GM19238 (cell line): ENCODE measurements at regions not wholly inside any gene's neighbourhood (a gene's known extent, or its start where the extent isn't known, plus 50 kb on each side); places are given as distances from the start of the nearest gene placed in this dataset.
"Not testable (repeated sequence)": the region's sequence is repeated elsewhere in the genome, so short reads cannot be mapped to it uniquely, and the experiment has no call there.

Experiments
- DNase-seq: peaks from one replicate; pipeline ENCODE4 v3.0.0; 2011; ENCODE audit warnings: low spot score; ENCODE audit not compliant: insufficient read length

- no peak for DNase-seq
Measured at GRCh38 chr11:129698212-129698611, 117.4 kb upstream of the TMEM45B start.

DNA sequence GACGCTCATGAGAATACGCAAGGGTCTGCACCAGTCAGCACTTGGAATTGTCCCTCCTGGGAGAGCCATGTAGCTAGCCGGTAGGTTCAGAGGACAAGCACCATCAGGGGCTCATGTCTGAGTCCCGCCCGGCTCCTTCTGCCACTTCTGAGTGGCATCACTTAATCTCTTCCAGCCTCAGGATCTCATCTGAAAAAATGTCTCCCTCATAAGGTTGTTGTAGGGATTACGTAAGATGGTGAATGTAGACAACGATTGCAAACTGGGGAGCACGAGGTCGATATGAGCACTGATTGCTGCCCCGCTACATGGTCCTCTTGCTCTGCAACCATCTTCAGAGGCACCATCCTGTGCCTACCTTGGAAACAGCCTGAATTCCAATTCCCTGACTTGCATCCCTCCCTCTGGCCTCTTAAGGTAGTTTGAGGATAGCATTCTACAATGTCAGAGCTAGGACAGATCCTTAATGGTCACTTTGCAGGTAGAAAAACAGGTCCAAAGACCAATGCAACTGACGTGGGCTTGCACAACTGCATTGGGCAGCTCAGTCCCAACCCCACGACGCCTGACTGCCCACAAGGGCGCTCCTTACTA, 115.8 kb upstream of the TMEM45B start:
- DNase-seq = no peak

DNA sequence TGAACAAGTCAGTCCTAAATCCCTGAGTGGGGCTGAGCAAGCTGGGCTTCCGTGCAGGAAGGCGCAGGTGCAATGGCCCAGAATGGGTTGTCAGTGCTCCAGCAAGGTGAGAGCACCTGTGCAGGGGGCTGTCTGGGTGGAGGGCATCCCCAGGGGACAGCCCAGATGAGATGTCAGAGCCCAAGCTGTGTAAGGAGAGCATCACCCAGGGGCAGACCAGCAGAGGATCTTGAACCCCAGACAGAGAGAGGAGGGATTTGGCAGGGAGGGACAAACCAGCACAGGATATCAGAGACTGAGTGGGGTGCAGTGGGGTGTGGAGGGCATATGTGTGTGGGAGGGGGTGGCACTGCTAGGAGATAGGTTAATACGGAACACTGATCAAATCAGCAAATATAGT, 114.9 kb upstream of the TMEM45B start:
- DNase-seq = no peak

DNA sequence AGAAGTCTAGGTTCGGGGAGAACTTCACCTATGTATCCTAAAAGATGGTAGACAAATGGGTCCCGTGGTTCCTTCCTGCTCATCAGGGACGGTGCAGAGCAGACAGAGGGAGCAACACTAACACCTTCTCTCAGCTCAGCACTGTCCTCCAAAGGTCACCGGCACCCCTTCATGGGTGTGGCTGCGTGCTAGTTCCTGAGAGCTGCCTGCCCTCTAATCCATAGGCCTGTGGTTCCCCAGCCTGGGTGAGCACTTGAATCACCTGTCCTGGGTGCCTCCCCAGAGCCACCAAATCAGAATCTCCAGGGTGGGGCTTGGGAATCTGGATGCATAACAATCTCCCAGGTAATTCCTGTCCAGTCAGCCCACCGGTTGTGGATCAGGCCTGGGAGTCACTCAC, 113.9 kb upstream of the TMEM45B start:
- DNase-seq = no peak

DNA sequence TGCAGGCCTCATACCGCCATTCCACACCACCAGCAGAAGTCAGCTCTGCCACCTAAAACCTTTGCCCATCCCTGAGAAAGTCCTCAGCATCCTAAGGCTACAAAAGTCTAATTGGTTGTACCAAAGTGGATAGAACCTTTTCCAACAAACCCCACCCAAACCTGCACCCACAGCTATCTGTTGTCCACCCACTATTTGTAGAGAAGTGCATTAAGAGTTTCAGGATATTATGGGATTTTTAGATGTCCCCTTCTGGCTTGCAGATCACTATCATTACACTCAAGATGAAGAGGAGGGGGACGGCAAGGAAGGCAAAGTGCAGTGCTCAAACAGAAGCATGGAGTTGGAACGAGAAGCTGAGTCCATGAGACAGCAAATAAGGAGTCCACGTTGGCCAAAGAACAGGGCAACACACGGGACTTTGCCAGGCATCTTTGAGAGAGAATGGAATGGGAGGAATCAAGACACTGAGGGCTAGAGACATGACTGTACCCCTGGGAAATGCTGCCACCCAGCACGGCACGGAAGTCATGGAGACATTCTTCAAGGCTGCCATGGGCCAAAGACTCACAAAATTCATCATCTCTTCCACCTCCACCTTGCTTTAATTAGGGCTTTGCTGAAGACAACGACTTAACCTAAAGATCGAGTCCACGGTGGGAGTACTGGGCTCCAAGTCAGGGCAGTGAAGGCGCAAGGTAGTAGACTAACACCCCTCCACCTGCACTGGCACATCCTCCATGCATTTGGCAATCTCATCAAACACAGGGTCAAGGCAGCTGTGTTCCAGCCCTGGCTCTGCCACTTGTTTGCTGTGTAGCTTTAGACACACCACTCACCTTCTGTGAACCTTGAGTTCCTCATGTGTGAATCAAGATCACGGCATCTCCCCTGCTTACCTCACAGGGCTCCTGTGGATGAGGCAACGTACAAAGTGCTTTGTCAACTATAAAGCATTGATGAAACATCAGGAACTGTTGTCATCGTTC, 112.9 kb upstream of the TMEM45B start:
- no peak for DNase-seq

GRCh38 chr11:129703846-129704245, 111.8 kb upstream of the TMEM45B start:
- DNase-seq = no peak

DNA sequence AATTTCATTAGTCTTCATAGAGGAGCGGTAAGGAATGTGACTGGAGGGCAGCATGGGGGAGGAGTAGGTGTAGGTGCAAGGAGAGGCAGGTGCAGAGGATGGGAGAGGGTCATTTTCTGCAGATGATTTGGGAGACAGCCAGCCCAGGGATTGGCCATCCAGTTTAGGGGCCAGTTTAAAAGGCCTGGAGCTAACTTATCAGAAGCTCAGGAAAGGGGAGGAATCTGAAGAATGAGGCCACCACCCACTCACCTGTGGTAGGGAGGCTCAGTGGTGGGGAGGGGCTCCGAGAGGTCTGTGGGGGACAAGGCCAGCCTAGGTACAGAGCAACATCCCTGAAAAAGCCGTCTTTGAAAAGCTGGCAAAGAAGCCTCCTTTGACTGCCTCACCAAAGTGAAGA, 110.8 kb upstream of the TMEM45B start:
- no peak for DNase-seq

DNA sequence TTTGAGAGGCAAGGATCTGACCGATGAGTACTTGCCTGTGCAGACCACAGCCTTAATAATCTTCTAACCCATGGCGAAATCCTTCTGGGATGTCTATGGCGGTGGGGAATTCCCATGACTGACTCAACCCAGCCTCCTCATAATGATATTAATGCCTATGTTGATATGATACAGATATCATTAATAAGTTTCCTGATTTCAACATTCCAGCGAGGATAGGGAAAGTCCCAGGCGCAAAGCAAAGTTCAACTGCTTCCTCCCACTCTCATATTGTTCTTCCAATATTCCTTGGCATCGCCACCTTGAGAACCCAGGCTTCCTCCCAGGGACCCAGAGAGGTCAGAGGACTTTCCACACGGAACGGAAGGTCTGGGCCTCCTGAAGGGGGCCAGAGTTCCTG, 110.3 kb upstream of the TMEM45B start:
- no peak for DNase-seq

- DNase-seq = no peak
Measured at GRCh38 chr11:129705933-129706332, 109.7 kb upstream of the TMEM45B start.

DNA sequence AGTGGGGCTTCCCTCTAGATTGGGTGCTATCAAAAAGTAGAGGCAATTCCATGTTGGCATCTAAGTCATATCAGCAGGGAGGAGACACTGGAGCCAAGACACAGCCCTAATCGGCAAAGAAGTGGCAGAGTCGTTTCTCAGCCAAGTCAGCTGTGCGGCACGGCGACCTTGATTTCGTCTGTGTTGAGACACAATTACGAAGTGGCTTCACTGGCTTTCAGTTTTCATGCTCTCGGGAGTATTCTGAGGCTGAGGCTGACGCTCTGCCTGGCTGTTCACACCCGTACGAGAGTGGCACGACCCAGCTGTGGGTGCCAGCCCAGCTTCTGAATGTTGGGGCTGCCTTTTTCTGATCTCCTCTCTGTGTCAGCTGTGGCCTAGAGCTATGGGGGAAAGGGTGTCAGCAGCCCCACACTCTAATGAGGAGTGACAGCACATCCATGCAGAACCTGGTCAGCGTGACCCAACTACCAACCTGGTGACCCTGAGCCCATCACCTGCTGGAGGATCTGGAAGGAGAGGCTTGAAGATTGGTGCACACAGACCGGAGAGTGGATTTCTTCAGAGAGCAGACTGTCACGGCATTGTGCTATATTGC, 105.7 kb upstream of the TMEM45B start:
- DNase-seq = no peak

DNA sequence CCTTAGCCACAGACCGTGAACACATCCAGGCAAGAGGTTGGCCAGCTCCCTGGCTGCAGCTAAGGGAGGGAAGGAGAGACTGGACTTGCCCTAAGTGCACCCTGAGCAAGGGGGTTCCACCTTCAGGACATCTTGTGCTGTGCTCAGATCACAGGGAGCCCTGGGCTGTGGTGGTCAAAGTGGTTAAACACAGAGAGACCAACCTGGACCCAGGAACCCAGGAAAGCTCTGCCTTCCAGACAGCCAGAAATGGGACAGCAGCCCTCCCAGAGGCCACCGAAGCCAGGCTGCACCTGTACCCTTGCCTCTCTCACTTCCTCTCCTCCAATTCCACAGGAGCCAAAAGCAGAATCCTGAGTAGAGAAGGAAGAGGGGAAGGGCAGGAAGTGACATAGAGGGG, 105.2 kb upstream of the TMEM45B start:
- no peak for DNase-seq

DNA sequence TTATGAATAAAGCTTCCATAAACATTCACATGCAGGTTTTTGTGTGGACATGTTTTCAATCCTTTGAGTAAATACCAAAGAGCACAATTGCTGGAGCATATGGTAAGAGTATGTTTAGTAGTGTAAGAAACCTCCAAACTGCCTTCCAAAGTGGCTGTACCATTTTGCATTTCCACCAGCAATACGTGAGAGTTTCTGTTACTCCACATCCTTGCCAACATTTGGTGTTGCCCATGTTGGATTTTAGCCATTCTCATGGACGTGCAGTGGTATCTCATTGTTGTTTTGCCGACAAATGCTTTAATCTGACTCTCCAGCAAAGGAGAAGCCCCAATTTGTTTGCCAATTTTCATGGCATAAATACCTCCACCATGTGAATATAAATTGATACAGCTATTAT, 103.9 kb upstream of the TMEM45B start:
- DNase-seq = no peak

- not testable (repeated sequence) for DNase-seq
Measured at GRCh38 chr11:129712486-129713240, 103.0 kb upstream of the TMEM45B start.

GRCh38 chr11:129719037-129719436, 96.6 kb upstream of the TMEM45B start:
- DNase-seq = no peak

GRCh38 chr11:129720156-129720555, 95.5 kb upstream of the TMEM45B start:
- no peak for DNase-seq

GRCh38 chr11:129720994-129721393, 94.7 kb upstream of the TMEM45B start:
- no peak for DNase-seq

- no peak for DNase-seq
Measured at GRCh38 chr11:129721685-129722084, 94.0 kb upstream of the TMEM45B start.

GRCh38 chr11:129722529-129722928, 93.1 kb upstream of the TMEM45B start:
- no peak for DNase-seq

DNA sequence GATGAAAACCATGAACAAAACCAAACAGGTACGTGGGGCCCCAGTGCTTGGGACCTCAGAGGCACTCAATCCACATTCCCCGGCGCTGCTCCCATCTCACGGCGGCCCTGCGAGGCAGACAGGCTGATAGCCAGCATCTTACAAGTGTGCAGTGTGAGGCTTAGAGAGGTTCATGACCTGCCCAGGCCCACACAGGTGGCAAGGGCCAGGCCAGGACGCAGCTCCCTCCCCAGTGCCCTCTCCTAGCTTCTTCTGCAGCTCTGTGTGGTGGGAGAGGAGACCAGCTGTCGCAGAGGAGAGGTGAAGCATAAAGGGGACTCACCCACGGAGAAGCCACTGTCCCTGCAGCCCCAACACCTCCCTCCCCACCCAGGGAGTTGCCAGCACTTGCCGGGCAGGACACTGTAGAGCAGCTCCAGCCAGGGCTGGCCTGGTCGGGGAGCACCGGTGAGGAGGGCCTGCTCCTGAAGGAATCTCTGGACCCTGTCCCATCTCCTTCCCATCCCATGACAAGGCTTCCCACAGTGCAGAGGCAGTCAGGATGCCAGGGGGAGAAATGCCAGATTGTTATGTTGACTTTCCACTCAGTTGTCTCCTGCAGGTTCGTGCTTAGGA, 92.4 kb upstream of the TMEM45B start:
- DNase-seq = no peak

DNA sequence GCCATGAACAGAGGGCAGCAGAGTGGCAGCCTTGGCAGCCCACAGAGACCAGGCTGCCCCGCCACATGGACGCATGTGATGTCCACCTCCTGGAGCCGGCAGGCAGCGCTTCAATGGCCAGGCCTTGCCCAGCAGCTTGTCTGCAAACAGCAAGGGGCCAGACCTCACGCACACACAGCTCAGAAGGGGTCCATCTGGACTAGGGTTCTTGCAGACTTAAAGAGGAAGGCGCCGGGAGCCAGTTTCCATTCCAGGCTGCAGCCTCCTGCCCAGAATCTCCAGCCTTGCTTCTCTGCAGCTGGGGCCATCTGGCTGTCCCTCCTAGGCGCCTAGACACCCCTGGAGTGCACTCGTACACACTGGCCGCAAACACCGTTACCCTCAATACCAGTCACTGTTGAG, 91.9 kb upstream of the TMEM45B start:
- DNase-seq = no peak

DNA sequence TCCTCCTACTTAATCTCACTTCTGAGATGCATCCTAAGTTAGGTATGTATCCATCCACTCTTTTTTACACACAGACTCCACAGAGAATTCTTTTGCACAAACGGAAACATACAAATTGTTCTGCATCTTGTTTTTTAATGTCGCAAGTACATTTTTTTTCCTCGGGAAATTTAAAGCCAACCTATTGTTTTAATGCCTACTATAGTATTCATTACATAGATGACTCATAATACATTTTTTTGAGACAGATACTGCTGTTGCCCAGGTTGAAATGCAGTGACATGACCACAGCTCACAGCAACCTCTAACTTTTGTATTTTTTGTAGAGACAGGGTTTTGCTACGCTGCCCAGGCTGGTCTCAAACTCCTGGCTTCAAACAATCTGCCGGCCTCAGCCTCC, 90.8 kb upstream of the TMEM45B start:
- no peak for DNase-seq
